ENCODE measurements at regions not wholly inside any gene's neighbourhood (a gene's known extent, or its start where the extent isn't known, plus 50 kb on each side); places are given as distances from the start of the nearest gene placed in this dataset. TPM values are rescaled to one million over a fixed set of nuclear protein-coding genes. Genes with fewer than 3 reads are reported as not detected.

- Histone ChIP-seq H3K27ac (ENCODE audit: low read depth, low read length, poor library complexity, severe bottlenecking) (no peak overlapping the region), H3K9me3 (ENCODE audit: low read length) (no peaks in the 10 kb centered on the region), H3K79me2 (ENCODE audit: insufficient read depth, low read depth, low read length) (no peaks in the 10 kb centered on the region), H3K36me3 (ENCODE audit: insufficient read depth, low read length) (no peaks in the 10 kb centered on the region), H3K9me2 (ENCODE audit: insufficient read depth, low read length) (no peaks in the 10 kb centered on the region), H2AFZ (ENCODE audit: low read length) (no peak overlapping the region), H3K4me2 (ENCODE audit: low read length) (no peak overlapping the region), H3K4me3 (ENCODE audit: low read depth, low read length, poor library complexity, severe bottlenecking) (no peak overlapping the region), H4K20me1 (ENCODE audit: insufficient read depth, low read length) (no peaks in the 10 kb centered on the region), H3K4me1 (ENCODE audit: insufficient read depth, low read length, poor library complexity, severe bottlenecking) (no peaks in the 10 kb centered on the region)
- CTCF ChIA-PET (ENCODE audit: unreplicated experiment), result no interaction called here
- no TSS peak for BruUV-seq (replicated peaks)
- DNase-seq (ENCODE audit: low spot score), result no peak
- intact Hi-C loops (cut with micrococcal nuclease; ENCODE audit: unreplicated experiment), result no loop called here
- POLR2A ChIA-PET, result no interaction called here
- no peak for TF ChIP-seq CTCF (conservative IDR thresholded peaks at IDR 0.05; ENCODE audit: low read length)
- TF ChIP-seq EZH2phosphoT487 (IDR thresholded peaks at IDR 0.05; ENCODE audit: borderline replicate concordance, low read depth, low read length), result no peak
Measured at GRCh38 chr20:59530782-59531181, 73.6 kb upstream of the PHACTR3 start.

GRCh38 chr20:59537991-59538390 is 66.3 kb upstream of the PHACTR3 start:
- Histone ChIP-seq H3K27ac (ENCODE audit: low read depth, low read length, poor library complexity, severe bottlenecking) (no peak overlapping the region), H3K9me3 (ENCODE audit: low read length) (no peaks in the 10 kb centered on the region), H3K79me2 (ENCODE audit: insufficient read depth, low read depth, low read length) (no peaks in the 10 kb centered on the region), H3K4me1 (ENCODE audit: insufficient read depth, low read length, poor library complexity, severe bottlenecking) (no peaks in the 10 kb centered on the region), H3K4me2 (ENCODE audit: low read length) (no peak overlapping the region), H4K20me1 (ENCODE audit: insufficient read depth, low read length) (no peaks in the 10 kb centered on the region), H3K36me3 (ENCODE audit: insufficient read depth, low read length) (no peaks in the 10 kb centered on the region), H3K4me3 (ENCODE audit: low read depth, low read length, poor library complexity, severe bottlenecking) (no peak overlapping the region), H3K9me2 (ENCODE audit: insufficient read depth, low read length) (no peaks in the 10 kb centered on the region), H2AFZ (ENCODE audit: low read length) (no peak overlapping the region)
- POLR2A ChIA-PET, result no interaction called here
- BruUV-seq (replicated peaks), result no TSS peak
- TF ChIP-seq CTCF (conservative IDR thresholded peaks at IDR 0.05; ENCODE audit: low read length) (no peak), EZH2phosphoT487 (IDR thresholded peaks at IDR 0.05; ENCODE audit: borderline replicate concordance, low read depth, low read length) (no peak)
- no peak for DNase-seq (ENCODE audit: low spot score)
- CTCF ChIA-PET (ENCODE audit: unreplicated experiment), result no interaction called here
- intact Hi-C loops (cut with micrococcal nuclease; ENCODE audit: unreplicated experiment), result no loop called here

- Histone ChIP-seq H3K9me3 (ENCODE audit: low read length) (no peaks in the 10 kb centered on the region), H3K79me2 (ENCODE audit: insufficient read depth, low read depth, low read length) (no peaks in the 10 kb centered on the region), H3K27ac (ENCODE audit: low read depth, low read length, poor library complexity, severe bottlenecking) (no peak overlapping the region), H3K4me1 (ENCODE audit: insufficient read depth, low read length, poor library complexity, severe bottlenecking) (no peaks in the 10 kb centered on the region), H3K36me3 (ENCODE audit: insufficient read depth, low read length) (no peaks in the 10 kb centered on the region), H3K4me2 (ENCODE audit: low read length) (no peak overlapping the region), H4K20me1 (ENCODE audit: insufficient read depth, low read length) (no peaks in the 10 kb centered on the region), H3K9me2 (ENCODE audit: insufficient read depth, low read length) (no peaks in the 10 kb centered on the region), H3K4me3 (ENCODE audit: low read depth, low read length, poor library complexity, severe bottlenecking) (no peak overlapping the region), H2AFZ (ENCODE audit: low read length) (no peak overlapping the region)
- ChIA-PET CTCF (ENCODE audit: unreplicated experiment) (no interaction called here), POLR2A (no interaction called here)
- TF ChIP-seq CTCF (conservative IDR thresholded peaks at IDR 0.05; ENCODE audit: low read length) (no peak), EZH2phosphoT487 (IDR thresholded peaks at IDR 0.05; ENCODE audit: borderline replicate concordance, low read depth, low read length) (no peak)
- BruUV-seq (replicated peaks), result no TSS peak
- intact Hi-C loops (cut with micrococcal nuclease; ENCODE audit: unreplicated experiment), result no loop called here
- no peak for DNase-seq (ENCODE audit: low spot score)
Measured at GRCh38 chr20:59547596-59547995, 56.7 kb upstream of the PHACTR3 start.

Small RNAs in the stretch of these regions (small RNA-seq; reads per million reads assigned to genes)
- not detected for gene PIEZO1P1

Data from OCI-LY7 (cell line).